Activated CD8-positive, alpha-beta memory T cell treated with anti-CD3 and anti-CD28 coated beads for 36 hours (primary cell): ENCODE measurements at regions not wholly inside any gene's neighbourhood (a gene's known extent, or its start where the extent isn't known, plus 50 kb on each side); places are given as distances from the start of the nearest gene placed in this dataset.

Experiments
- CTCF ChIA-PET: fragments of 350-600 bp; sonication (Branson Sonifier 250); formaldehyde crosslinking; loops from one replicate; lab custom pipeline; 2021; ENCODE audit warnings: antibody characterized with exemption; lab: Charles Lee
- POLR2A ChIA-PET: fragments of 350-600 bp; sonication (Branson Sonifier 250); formaldehyde crosslinking; loops from one replicate; lab custom pipeline; 2021; ENCODE audit warnings: antibody characterized with exemption; lab: Charles Lee

DNA sequence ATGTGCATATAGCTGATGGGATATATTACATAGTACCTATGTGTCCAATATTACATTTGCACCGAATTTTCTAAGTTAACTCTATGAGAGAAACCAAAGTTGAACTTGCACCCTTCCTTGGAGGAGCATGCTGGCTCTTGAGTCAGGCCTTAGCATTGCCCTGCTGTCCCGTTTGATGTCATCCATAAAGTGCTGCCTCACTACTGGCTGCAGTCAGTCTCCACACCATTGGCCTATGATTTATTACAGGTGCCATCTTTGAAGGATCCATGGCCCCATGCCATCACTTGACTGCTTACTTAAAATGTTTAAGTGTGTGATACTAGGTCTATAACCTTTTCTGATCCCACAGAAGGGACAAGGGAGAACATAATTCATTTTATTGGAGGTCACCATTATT lies 249.3 kb upstream of the RBBP8 start:
- CTCF ChIA-PET, result no interaction called here
- POLR2A ChIA-PET, result no interaction called here

DNA sequence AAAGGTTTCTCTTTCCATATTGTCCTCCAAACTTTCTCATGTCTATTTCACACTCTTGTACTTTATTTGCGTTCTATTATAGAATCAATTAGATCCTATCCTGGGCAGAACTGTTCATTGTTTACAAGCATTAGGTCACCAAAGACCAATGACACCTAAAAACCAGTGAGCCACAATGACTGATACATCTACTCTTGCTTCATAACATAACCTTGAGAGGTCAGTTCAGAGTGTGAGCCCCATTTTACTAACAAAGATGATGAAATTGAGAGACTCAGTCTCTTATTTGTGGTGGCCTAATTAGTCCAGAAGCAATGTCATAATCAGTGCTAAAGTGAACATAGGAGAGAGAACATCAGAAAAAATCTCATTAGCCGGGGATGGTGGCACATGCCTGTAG lies 248.9 kb upstream of the RBBP8 start:
- CTCF ChIA-PET, result no interaction called here
- POLR2A ChIA-PET, result no interaction called here

DNA sequence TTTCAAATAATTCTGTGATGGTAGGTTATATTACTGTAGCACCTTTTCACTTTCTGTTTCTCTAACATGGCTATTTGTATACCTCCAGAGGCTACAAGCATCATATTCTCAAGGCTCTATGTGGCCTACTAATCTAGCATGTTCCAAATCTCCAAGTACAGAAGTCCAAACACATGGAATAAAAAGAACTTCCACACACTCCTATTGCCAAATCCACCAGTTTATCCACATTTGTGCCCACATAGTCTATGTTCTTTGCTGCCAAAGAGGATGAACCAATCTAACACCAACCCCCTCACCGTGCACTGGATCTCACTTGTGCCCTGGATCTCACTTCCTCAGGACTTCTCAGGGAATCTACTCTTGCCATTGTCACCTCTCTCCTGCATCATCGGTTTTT lies 247.3 kb upstream of the RBBP8 start:
- CTCF ChIA-PET, result no interaction called here
- POLR2A ChIA-PET, result no interaction called here

DNA sequence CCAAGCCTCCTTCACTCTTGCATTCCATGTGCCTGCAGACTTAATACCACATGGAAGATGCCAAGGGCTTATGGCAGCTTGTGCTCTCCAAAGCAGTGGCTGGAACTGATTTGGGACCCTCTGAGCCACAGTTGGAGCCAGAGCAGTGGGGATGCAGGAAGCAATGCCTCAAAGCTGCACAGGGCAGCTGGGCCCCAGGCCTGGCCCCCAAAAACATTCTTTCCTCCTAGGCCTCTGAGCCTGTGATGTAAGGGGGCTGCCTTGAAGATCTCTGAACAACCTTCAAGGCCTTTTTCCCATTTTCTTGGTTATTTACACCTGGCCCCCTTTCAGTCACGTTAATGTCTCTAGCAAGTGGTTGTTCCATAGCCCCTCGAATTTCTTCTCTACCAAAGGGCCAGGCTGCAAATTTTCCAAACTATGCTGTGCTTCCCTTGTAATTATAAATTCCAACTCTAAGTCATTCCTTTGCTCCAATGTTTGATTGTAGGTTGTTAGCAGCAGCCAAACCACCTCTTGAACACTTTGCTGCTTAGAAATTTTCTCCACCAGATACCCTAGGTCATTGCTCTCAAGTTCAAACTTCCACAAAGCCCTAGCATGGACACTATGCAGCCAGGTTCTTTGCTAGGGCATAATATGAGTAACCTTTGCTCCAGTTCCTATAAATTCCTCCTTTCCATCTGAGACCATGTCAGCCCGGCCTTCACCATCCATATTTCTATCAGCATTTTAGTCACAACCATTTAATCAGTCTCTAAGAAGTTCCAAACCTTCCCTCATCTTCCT lies 245.0 kb upstream of the RBBP8 start:
- POLR2A ChIA-PET, result no interaction called here
- CTCF ChIA-PET, result no interaction called here

DNA sequence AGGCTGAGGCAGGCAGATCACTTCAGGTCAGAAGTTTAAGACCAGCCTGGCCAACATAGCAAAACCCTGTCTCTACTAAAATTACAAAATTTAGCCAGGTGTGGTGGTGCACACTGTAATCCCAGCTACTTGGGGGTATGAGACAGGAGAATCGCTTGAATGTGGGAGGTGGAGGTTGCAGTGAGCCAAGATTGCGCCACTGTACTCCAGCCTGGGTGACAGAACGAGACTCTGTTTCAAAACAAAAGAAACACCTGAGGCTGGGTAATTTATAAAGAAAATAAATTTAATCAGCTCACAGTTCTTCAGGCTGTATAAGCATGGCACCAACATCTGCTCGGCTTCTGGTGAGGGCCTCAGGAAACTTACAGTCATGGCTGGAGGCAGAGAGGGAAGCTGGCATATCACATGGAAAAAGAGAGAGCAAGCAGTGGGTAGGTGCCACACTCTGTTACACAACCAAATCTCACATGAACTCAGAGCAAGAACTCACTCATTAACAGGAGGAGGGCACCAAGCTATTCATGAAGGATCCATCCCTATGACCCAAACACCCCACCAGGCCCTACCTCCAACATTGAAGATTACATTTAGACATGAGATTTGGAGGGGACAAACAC lies 244.1 kb upstream of the RBBP8 start:
- POLR2A ChIA-PET, result no interaction called here
- CTCF ChIA-PET, result no interaction called here

DNA sequence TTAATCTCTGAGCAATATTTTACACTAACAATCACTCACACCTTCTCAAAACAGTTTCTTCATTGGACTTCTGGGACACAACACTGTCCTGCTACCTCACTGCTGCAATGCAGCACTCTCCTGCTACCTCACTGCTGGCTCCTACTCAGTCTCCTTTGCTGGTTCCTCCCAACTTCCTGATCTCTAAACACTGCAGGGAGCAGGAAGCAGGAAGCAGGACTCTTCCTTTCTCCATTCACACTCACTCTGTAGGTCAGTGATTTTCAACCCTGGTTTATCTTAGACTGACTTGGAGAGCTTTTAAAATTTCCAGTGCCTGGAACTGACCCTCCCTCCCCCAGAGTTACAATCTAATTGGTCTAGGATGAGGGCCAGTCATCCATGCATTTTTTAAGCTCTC lies 243.4 kb upstream of the RBBP8 start:
- POLR2A ChIA-PET, result no interaction called here

DNA sequence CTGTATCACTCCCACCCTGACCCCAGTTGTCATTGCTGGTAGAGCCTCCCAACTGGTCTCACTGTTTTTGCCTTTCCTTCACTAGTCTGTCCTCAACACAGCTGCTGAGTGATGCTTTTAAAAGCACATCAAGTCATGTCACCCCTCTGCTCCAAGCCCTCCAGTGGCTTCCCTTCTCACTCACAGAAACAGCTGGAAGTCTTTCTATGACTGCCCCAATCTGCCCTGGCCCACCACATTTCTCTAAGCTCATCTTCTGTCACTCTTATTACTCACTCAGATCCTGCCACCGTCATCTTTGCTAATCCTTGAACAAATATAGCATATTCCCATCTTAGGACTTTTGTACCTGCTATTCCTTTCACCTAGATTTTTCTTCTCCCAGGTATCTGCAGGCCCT lies 242.6 kb upstream of the RBBP8 start:
- ChIA-PET POLR2A (no interaction called here), CTCF (interaction anchor here (0.6 kb wide), 1 partner anchor 1722 kb away, joined by 3 read pairs; no protein-coding TSS in a partner anchor)

More for the DNA sequence above, 243.4 kb upstream of the RBBP8 start:
- CTCF ChIA-PET, result no interaction called here

DNA sequence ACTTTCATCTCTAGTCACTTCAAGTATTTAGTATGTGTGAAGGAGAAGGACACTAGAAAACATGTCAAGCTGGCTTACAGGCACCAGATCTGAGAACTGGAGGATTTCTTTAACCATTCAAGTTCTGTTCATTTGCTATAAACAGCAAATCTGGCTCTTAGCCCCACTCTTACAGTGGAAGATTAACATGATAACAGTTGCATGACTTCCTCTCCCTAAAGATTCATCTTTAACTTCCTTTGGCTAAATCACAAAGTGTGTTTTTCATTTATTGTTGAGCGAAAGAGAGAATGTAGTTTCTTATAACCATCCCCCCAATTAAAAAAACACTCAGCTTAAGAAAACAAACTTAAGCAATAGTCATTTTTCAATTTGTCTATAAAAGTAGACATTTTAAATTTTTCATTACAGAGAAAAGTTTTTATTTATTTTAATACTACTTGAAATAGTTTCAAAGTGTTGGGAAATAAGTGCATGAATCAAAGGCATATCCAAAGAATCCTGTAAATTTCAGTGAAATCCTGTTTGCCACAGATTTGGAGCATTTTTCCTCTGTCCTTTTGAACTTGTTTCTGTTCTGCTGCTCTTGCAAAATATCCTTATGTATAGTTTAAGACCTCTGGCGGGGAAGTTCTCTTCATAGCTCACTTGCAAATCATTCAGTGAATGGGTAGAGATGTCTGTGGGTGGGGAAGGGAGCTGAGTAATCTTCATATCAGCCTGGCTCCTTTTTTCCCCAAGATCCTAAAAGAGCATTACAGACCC lies 241.0 kb upstream of the RBBP8 start:
- CTCF ChIA-PET, result no interaction called here
- POLR2A ChIA-PET, result no interaction called here

DNA sequence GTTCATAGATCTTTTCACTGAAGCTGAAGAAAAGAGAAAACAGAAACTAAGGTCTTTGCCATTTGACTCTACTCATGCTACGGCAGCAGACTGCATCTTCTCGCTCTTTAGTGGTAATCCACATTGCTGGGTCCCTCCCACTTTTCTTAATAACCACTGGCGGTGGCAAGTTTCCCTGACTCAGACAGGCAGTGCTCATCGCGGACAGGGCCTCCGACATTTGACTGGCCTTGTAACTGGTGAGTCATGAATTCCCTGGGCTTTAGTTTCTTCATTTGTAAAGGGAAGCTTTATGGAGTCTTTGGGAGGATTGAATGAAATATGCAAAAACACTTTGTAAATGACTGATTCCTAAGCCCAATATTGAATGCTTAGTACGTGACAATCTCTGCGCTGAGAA lies 238.2 kb upstream of the RBBP8 start:
- ChIA-PET CTCF (no interaction called here), POLR2A (no interaction called here)

DNA sequence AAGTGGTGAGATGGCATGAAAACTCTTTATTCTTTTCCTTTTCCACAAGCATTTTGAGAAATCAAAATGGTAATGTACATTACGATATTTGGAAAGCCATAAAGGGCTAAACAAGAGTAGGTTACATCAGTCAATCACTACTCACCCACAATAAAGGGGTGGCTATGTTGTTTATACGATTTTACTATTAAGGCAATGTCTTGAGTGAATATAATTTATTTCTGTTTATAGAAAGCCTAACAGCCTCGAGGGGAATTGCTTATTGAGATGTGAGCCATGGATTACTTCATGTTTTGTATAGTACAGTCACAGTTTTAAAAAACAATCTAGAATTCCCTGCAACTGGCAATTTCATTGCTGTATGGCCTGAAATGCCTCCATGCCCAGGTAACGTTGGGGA lies 237.5 kb upstream of the RBBP8 start:
- POLR2A ChIA-PET, result no interaction called here
- CTCF ChIA-PET, result no interaction called here

DNA sequence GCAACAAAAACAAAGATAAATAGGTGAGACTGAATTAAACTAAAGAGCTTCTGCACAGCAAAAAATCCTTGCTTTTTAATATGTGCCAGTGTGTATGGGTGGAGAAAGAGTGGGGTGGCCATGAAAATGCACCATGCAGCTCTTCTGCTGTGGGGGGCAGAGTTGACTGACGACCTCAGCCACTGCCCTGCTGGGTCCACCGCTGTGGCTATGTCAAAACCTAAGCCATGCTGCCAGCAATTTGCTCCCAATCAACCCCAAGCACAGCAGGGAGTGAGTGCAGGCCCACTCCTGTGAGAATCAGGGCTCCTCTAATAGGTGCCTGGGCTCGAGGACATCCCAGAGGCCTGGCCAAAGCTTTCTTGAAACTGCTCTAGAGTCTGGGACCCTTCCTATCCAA lies 235.6 kb upstream of the RBBP8 start:
- CTCF ChIA-PET, result no interaction called here
- POLR2A ChIA-PET, result no interaction called here

DNA sequence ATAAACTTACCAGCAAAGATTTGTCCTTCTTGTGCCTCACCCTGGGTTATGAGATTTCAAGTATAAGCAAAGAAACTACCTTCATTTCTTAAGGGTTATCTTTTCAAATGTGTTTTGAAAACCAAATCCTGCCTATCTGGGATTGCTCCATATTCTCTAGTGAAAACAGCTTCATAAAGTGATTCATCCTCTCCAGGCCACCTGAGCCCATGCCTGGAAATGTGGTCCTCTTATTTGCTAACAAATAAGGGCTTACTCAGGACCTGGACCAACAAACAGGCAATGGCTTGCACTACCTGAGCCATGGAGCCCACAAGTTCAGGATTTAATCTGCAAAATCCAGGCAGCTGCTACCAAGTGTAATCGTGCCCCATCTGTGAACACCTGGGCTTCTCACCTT lies 234.4 kb upstream of the RBBP8 start:
- ChIA-PET POLR2A (no interaction called here), CTCF (no interaction called here)

DNA sequence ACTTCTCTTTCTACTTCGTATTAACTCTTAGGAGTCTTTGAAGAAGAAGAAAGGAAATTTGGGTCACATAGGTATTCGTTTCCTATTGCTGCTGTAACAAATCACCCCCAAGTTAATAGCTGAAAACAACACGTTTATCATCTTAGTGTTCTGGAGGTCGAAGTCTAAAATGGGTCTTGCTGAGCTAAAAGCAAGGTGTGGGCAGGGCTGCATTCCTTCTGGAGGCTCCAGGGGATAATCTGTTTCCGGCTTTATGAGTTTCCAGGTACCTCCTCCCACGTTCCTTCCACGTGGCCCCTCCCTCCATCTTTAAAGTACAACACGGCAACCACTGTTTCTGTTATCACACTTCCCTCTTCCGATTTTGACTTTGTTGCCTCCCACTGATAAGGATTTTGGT lies 233.5 kb upstream of the RBBP8 start:
- CTCF ChIA-PET, result no interaction called here
- POLR2A ChIA-PET, result no interaction called here

DNA sequence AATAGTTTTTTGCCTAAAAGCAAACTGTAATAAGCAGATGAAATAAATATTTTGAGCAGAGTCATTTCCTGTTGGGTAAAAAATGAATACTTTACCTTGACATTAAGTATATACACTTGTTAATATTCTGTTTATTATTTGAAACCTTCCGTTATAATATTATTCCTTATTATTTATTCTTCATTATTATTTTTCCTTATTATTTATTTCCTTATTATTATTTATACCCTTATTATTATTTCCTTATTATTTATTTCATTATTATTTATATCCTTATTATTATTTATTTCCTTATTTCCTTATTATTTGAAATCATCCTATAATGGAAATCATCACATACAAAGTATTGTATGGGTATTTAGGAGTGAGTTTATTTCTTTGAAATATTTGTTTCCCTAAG lies 232.2 kb upstream of the RBBP8 start:
- CTCF ChIA-PET, result no interaction called here
- POLR2A ChIA-PET, result no interaction called here

DNA sequence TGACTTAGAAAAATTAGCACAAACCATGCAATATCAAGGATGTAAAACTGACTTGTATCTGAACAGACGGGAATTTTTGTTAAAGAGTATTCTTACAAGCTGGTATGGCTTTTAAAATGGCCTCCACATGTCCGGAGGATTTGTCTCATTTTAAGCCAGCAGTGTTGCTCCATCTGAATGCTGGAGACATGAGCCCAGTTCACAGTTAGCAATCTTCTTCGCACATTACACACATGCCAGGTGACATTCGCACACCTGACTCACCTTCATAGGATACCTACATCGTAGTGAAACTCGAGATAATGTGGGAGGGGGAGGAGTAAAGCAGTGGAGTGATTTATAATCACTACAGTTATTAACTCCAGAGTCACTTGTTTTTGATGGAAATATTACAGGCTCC lies 231.8 kb upstream of the RBBP8 start:
- POLR2A ChIA-PET, result no interaction called here
- CTCF ChIA-PET, result no interaction called here

DNA sequence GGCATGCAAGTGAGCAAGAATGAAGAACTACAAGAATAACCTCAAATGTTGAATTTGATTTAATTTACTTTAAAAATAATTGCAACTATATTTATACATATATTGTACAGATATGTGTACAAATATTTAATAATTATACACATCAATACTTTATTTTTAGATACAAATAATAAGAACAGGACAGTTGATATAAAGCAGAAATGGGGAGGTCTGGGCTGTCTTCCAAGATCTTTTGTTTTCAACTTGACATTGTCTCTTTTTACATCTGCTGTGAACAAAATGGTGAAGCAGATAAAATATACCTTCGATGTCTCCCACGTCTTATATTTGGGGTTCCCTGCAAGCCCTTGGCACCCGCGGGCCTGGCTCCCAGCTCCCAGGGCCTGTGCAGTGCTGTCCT lies 231.3 kb upstream of the RBBP8 start:
- CTCF ChIA-PET, result no interaction called here
- POLR2A ChIA-PET, result no interaction called here

DNA sequence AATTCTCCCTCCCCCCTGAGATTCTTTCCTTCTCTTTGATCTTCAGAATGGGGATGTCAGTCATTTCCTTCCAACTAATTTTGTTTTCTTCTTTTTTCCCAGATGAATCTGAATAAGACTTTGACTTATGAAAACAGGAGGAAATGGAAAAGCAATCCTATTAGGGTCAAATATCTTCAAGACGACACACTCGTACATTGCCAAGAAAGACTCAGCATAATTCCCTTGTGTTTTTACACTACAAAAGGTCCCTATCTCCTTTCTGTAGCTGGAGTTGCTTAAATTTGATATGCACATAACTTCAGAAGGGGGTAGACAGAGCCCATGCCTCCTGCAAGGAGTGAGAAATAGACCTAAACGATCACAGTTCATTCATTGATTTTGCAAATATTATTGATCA lies 230.3 kb upstream of the RBBP8 start:
- ChIA-PET CTCF (interaction anchor here (1.0 kb wide), 1 partner anchor 33 kb away, joined by 3 read pairs; no protein-coding TSS in a partner anchor), POLR2A (no interaction called here)

DNA sequence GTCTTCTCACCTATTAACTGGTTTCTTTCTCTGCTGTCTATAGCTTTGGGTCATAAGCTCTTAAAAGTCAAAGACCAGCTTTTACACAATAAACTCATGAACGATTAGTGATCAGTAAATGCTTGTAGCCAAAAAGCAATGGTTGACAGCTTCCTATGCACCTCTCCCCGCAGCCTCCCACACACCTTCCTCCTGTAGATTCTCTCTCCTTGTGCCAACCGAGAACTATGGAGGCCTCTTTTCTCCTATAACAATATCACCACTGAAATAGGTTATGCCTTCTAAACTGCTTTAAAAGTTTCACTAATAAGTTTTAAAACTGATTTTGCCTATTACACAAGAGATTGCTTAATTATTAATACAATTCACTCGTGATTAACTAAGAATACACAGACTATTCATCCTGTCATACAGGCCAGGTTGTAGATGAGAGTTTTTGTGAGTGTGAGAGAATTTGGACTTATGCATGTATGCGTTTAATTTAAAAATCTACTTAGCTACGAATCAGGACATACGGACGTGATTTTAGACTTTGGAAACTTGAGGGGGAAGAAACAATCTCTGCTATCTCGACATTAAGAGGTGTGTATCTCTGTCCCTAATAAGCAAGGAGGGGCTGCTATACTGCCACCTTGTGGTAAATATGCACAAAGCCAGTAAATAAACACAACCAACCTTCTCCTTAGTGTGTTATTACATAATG lies 229.1 kb upstream of the RBBP8 start:
- CTCF ChIA-PET, result interaction anchor here (1.0 kb wide), 1 partner anchor 34 kb away, joined by 3 read pairs; no protein-coding TSS in a partner anchor
- POLR2A ChIA-PET, result no interaction called here

DNA sequence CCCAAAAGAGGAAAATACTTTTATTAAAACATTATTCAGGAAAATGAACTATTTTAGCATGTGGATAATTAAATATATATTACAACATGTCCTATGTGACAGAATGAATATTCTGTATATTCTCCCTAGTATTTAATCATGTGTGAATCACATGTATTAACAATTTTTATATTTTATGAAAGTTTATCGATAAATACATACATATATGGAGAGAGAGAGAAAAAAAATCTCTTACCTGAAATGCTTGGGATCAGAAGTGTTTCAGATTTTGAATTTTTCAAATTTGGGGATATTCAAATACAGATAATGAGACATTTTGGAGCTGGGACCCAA lies 228.6 kb upstream of the RBBP8 start:
- POLR2A ChIA-PET, result no interaction called here
- CTCF ChIA-PET, result no interaction called here

DNA sequence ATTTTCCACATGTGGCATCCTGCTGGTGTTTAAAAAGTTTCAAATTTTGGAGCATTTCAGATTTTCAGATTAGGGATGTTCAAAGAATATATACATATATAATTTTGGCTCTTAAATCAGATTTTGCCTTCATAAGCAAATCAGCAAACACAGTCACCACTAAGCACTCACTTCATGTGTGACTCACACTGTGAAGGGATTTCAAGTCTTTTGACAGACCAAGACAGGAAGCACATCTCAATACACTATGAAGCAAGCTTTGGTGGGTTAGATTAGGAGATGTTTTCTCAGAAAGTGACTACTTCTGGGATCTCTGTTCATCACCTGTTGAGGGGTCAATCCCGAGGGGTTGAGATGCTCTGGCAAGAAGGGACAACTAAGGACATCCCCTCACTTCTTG lies 227.8 kb upstream of the RBBP8 start:
- POLR2A ChIA-PET, result no interaction called here
- CTCF ChIA-PET, result no interaction called here
